WERI-Rb-1 (cell line): ENCODE measurements at regions not wholly inside any gene's neighbourhood (a gene's known extent, or its start where the extent isn't known, plus 50 kb on each side); places are given as distances from the start of the nearest gene placed in this dataset.

Source experiments
- DNase-seq: peaks from one replicate; pipeline ENCODE4 v3.0.0-alpha.2; 2020
- H3K27ac ChIP-seq: fragments of 250-450 bp; sonication (Bioruptor Pico); 2 replicates; pipeline ENCODE4 v1.5.1; 2020; ENCODE audit warnings: mild to moderate bottlenecking, moderate library complexity
- H3K27me3 ChIP-seq: fragments of 250-450 bp; sonication (Bioruptor Pico); 2 replicates; pipeline ENCODE4 v1.5.1; 2021; ENCODE audit warnings: mild to moderate bottlenecking, low read depth, moderate library complexity; ENCODE audit not compliant: insufficient read depth, severe bottlenecking
- H3K36me3 ChIP-seq: fragments of 250-450 bp; sonication (Bioruptor Pico); 2 replicates; pipeline ENCODE4 v1.5.1; 2020; ENCODE audit warnings: mild to moderate bottlenecking, moderate library complexity
- H3K4me3 ChIP-seq: 2 replicates; pipeline ENCODE4 v1.5.1; 2011; ENCODE audit warnings: low read depth, mild to moderate bottlenecking, control low read depth, low read length
- H3K9me3 ChIP-seq: fragments of 250-450 bp; sonication (Bioruptor Pico); 2 replicates; pipeline ENCODE4 v1.5.1; 2021; ENCODE audit warnings: mild to moderate bottlenecking, moderate library complexity; ENCODE audit not compliant: severe bottlenecking
- TF ChIP-seq, protein P1 (sequence below): IDR thresholded peaks from 2 replicates; pipeline ENCODE4 v1.5.1; 2011; ENCODE audit warnings: low read depth, mild to moderate bottlenecking, control low read depth, inconsistent platforms, low read length

DNA sequence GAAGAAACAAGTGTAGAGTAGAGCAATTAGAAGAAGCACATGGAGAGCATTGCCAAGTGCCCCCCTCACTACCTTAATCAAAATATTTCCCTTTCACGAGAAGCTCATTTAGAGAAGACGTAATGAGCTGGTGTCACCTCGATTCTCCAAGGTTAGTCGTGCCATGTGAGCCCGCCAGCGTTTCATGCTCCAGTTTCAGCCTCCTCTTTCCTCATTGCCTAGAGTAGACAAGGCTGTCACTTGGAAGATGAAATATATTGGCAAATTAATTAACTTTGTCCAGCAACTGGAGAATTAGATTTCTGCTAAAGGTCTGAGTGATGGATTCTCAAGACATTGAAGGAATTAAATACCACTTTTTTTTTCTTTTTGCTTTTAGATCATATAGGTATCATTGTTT, 399.6 kb downstream of the TUSC7 start:
- H3K27me3 ChIP-seq: peaks cover 51% of the 10 kb centered on the region
- no peak overlapping the region for H3K4me3 ChIP-seq
- no peaks in the 10 kb centered on the region for H3K9me3 ChIP-seq
- DNase-seq: no peak
- TF ChIP-seq, protein P1, sequence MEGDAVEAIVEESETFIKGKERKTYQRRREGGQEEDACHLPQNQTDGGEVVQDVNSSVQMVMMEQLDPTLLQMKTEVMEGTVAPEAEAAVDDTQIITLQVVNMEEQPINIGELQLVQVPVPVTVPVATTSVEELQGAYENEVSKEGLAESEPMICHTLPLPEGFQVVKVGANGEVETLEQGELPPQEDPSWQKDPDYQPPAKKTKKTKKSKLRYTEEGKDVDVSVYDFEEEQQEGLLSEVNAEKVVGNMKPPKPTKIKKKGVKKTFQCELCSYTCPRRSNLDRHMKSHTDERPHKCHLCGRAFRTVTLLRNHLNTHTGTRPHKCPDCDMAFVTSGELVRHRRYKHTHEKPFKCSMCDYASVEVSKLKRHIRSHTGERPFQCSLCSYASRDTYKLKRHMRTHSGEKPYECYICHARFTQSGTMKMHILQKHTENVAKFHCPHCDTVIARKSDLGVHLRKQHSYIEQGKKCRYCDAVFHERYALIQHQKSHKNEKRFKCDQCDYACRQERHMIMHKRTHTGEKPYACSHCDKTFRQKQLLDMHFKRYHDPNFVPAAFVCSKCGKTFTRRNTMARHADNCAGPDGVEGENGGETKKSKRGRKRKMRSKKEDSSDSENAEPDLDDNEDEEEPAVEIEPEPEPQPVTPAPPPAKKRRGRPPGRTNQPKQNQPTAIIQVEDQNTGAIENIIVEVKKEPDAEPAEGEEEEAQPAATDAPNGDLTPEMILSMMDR: no peak
- H3K36me3 ChIP-seq: no peaks in the 10 kb centered on the region
- H3K27ac ChIP-seq: no peak overlapping the region

DNA sequence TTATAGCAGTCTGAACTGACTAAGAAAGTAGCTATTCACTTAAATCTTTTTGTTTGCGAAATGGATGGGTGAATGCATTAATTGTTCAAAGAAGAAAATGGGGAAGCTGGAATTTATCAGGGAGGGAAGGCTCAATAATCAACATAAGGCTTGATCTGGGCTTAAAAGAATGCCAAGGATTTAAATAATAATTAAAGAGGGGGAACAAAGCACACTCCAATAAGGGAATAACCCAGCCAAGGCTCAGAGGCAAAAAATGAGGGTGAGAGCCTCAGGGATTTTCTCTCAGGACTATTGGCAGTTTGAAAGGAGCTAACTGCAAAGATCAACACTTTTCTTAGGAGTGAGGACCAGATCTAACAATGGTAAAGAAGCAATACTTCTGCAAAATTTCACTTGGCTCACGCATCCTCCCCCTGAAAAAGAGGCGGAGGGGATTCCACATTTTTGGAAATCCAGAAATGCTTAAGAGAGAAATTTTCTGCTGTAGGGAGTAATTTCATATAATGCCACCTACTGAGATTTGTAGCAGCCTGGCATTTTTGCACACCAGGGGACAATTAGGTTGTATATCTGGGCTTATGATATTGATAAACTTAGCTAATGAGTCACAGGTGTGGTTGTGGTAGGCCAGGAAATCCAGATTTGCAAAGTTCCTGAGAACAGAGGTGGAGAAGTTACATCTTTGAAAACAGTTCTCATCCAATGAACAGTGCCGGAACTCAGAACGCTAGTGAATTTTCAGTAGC, 405.1 kb downstream of the TUSC7 start:
- TF ChIP-seq, protein P1: no peak
- no peak overlapping the region for H3K4me3 ChIP-seq
- H3K9me3 ChIP-seq: no peaks in the 10 kb centered on the region
- no peak overlapping the region for H3K27ac ChIP-seq
- no peaks in the 10 kb centered on the region for H3K36me3 ChIP-seq
- peaks cover 44% of the 10 kb centered on the region for H3K27me3 ChIP-seq
- no peak for DNase-seq

DNA sequence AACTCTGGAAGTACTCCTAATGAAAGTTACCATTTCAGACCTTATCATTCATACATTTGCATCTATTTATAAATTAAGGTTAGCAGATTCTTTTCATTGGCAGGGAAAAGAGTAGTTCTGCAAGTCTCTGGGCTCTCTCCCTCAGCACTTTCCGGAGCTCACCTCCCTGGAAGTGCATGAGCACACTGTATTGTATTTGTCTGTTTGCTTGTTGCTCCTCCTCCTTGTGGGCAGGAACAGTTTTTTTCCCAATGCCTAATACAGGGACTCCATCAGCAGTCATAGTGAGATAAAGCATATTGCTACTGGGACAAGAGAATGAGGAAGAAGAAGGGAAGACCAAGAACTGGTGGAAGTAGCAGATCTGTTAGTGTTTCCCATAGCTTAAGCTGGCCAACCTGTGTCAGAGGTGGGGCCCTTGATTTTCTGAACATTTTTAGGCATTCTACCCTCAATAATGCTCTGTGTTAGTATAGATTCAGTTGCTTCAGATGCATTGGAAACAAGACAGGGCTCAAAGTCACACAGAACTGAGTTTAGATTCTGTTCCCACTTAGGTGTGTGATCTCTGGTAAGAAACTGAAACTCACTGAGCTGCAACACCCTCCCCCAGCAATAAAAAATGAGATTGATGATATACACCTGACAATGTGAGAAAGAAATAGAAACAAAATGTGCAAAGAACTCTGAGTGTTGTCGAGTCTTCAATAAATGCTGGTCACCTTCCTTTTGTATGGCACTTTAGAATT, 407.8 kb downstream of the TUSC7 start:
- no peak for DNase-seq
- peaks cover 38% of the 10 kb centered on the region for H3K27me3 ChIP-seq
- H3K4me3 ChIP-seq: no peak overlapping the region

DNA sequence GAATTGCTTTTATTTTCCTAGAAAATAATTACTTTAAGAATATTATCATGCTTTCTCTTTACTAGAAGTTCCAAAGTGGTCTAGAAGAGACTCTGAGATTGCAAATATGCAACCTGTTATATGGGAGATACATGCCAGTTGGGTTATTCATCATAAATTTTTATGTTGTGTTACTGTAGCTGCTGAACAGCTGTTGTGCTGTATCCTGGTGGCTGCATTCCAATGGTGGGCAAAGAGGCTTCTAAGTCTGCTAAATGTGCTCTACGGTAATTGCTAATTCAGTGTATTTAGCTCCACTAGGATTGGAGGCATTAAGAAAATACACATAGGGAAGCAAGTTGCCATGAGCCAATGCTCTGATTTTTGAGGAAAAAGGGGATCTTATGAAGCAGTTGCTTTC, 409.0 kb downstream of the TUSC7 start:
- H3K36me3 ChIP-seq: no peaks in the 10 kb centered on the region
- H3K9me3 ChIP-seq: no peaks in the 10 kb centered on the region
- H3K27ac ChIP-seq: no peak overlapping the region
- TF ChIP-seq, protein P1: no peak
- DNase-seq: no peak
- H3K4me3 ChIP-seq: no peak overlapping the region
- peaks cover 42% of the 10 kb centered on the region for H3K27me3 ChIP-seq

More for the DNA sequence above, 407.8 kb downstream of the TUSC7 start:
- no peaks in the 10 kb centered on the region for H3K36me3 ChIP-seq
- H3K9me3 ChIP-seq: no peaks in the 10 kb centered on the region
- TF ChIP-seq, protein P1: no peak
- no peak overlapping the region for H3K27ac ChIP-seq

DNA sequence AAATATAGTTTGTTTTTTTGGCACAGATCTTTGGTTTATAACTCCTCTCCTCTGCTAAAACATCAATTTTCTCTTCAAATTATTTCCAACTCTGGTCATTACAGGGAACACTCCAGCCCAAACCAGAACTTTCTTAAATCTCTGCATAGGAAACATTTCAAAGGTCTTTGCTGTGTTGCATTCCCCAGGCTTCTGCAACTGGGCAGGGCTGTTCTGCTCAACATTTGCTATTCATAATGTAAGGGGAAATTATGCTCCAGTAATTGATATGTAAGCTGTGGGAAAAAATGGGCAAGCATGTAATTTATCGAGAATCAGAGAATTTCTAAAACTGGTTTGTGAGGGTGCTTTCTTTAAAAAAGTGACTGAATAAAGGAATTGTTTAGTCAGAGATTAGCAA, 410.4 kb downstream of the TUSC7 start:
- H3K4me3 ChIP-seq: no peak overlapping the region
- TF ChIP-seq, protein P1: no peak
- no peak for DNase-seq
- peaks cover 50% of the 10 kb centered on the region for H3K27me3 ChIP-seq
- no peaks in the 10 kb centered on the region for H3K36me3 ChIP-seq
- H3K27ac ChIP-seq: no peak overlapping the region
- H3K9me3 ChIP-seq: no peaks in the 10 kb centered on the region
